Glomerular endothelial cell (primary cell): ENCODE measurements at regions not wholly inside any gene's neighbourhood (a gene's known extent, or its start where the extent isn't known, plus 50 kb on each side); places are given as distances from the start of the nearest gene placed in this dataset.
"Not testable (repeated sequence)": the region's sequence is repeated elsewhere in the genome, so short reads cannot be mapped to it uniquely, and the experiment has no call there.

Source experiments
- DNase-seq: peaks from one replicate; pipeline ENCODE4 v3.0.0-alpha.2; 2011; ENCODE audit warnings: low read depth, low spot score; ENCODE audit errors: extremely low read depth

GRCh38 chr3:86562090-86562489 is 428.9 kb downstream of the VGLL3 start:
- no peak for DNase-seq

- no peak for DNase-seq
Observed at GRCh38 chr3:86561215-86561614, 429.7 kb downstream of the VGLL3 start.

- no peak for DNase-seq
Observed at GRCh38 chr3:86554383-86554782, 436.6 kb downstream of the VGLL3 start.

GRCh38 chr3:86547692-86548091 is 443.3 kb downstream of the VGLL3 start:
- no peak for DNase-seq

- no peak for DNase-seq
Observed at GRCh38 chr3:86537171-86537570, 453.8 kb downstream of the VGLL3 start.

- no peak for DNase-seq
Observed at GRCh38 chr3:86519819-86520218, 471.1 kb downstream of the VGLL3 start.

GRCh38 chr3:86481636-86482035 is 509.3 kb downstream of the VGLL3 start:
- DNase-seq = no peak

GRCh38 chr3:86481031-86481430 is 509.9 kb downstream of the VGLL3 start:
- DNase-seq = no peak

- DNase-seq = no peak
Observed at GRCh38 chr3:86464180-86464579, 526.8 kb downstream of the VGLL3 start.

- no peak for DNase-seq
Observed at GRCh38 chr3:86451749-86452148, 539.2 kb downstream of the VGLL3 start.

GRCh38 chr3:86438544-86438943 is 552.4 kb downstream of the VGLL3 start:
- no peak for DNase-seq

GRCh38 chr3:86427343-86427742 is 563.6 kb downstream of the VGLL3 start:
- no peak for DNase-seq

- DNase-seq = no peak
Observed at GRCh38 chr3:86420990-86421739, 569.8 kb downstream of the VGLL3 start.

GRCh38 chr3:86418861-86419260 is 572.1 kb downstream of the VGLL3 start:
- no peak for DNase-seq

- DNase-seq = no peak
Observed at GRCh38 chr3:86416334-86416733, 574.6 kb downstream of the VGLL3 start.

GRCh38 chr3:86413645-86414044 is 577.3 kb downstream of the VGLL3 start:
- DNase-seq = no peak

- DNase-seq = no peak
Observed at GRCh38 chr3:86410587-86410986, 580.4 kb downstream of the VGLL3 start.

- DNase-seq = not testable (repeated sequence)
Observed at GRCh38 chr3:86389759-86390158, 601.2 kb downstream of the VGLL3 start.

GRCh38 chr3:86388820-86389219 is 602.1 kb downstream of the VGLL3 start:
- no peak for DNase-seq

GRCh38 chr3:86382556-86382955 is 608.4 kb downstream of the VGLL3 start:
- DNase-seq = no peak

GRCh38 chr3:86381247-86381646 is 609.7 kb downstream of the VGLL3 start:
- DNase-seq = no peak

GRCh38 chr3:86379280-86379679 is 611.7 kb downstream of the VGLL3 start:
- no peak for DNase-seq

GRCh38 chr3:86378829-86379228 is 612.1 kb downstream of the VGLL3 start:
- DNase-seq = no peak
